A549 (cell line): ENCODE measurements at regions not wholly inside any gene's neighbourhood (a gene's known extent, or its start where the extent isn't known, plus 50 kb on each side); places are given as distances from the start of the nearest gene placed in this dataset.

Experiments
- CBX2 ChIP-seq: fragments of 200-600 bp; sonication (generic); IDR thresholded peaks from 2 replicates; pipeline ENCODE4 v1.6.1; 2016; ENCODE audit warnings: low read depth, mild to moderate bottlenecking, borderline replicate concordance
- CHD4 ChIP-seq: fragments of 200-600 bp; sonication (generic); IDR thresholded peaks from 2 replicates; pipeline ENCODE4 v1.6.1; 2016; ENCODE audit warnings: antibody characterized with exemption, mild to moderate bottlenecking, borderline replicate concordance
- CTCF ChIP-seq: fragments of >200 bp; sonication (Bioruptor Twin); formaldehyde crosslinking; IDR thresholded peaks from 3 replicates; pipeline ENCODE4 v1.5.1; 2016
- EP300 ChIP-seq, 2 experiments: fragments of >200 bp; sonication (Bioruptor Twin); formaldehyde crosslinking; IDR thresholded peaks; 2 replicates in 1 of 2; 3 replicates in 1 of 2; pipeline ENCODE4 v1.6.1; 2016 to 2017
- HOXA7 ChIP-seq: fragments of 250-450 bp; sonication (Bioruptor Pico); IDR thresholded peaks from 2 replicates; pipeline ENCODE4 v1.5.0; 2020; ENCODE audit warnings: mild to moderate bottlenecking, moderate library complexity
- SREBF2 ChIP-seq: fragments of 450-650 bp; IDR thresholded peaks from 2 replicates; pipeline ENCODE4 v1.6.1; 2014; ENCODE audit warnings: mild to moderate bottlenecking, moderate library complexity

GRCh38 chr20:30594112-30594511, 663.4 kb upstream of the DEFB115 start:
- TF ChIP-seq CBX2 (no peak), SREBF2 (no peak), CTCF (no peak), CHD4 (no peak), HOXA7 (CRISPR knock-in tag) (no peak), EP300 (IDR thresholded peaks at IDR 0.05) (no peak)
